Esophagus (tissue), 2 donors: ENCODE measurements at regions not wholly inside any gene's neighbourhood (a gene's known extent, or its start where the extent isn't known, plus 50 kb on each side); places are given as distances from the start of the nearest gene placed in this dataset.

ENCODE experiments used
- H3K27ac ChIP-seq, 2 donors: one replicate each; pipeline ENCODE4 v1.5.1; 2013; ENCODE audit warnings: low read depth in 2 of 2, mild to moderate bottlenecking in 2 of 2, inconsistent platforms in 1 of 2, low read length in 1 of 2, moderate library complexity in 1 of 2
- H3K27me3 ChIP-seq, 2 donors: one replicate each; pipeline ENCODE4 v1.6.1; 2013; ENCODE audit warnings: low read length in 2 of 2, control low read depth in 1 of 2, mild to moderate bottlenecking in 1 of 2; ENCODE audit not compliant: insufficient read depth in 2 of 2, control insufficient read depth in 1 of 2
- H3K36me3 ChIP-seq, 2 donors: one replicate each; pipeline ENCODE4 v1.6.1; 2013; ENCODE audit warnings: low read length in 1 of 2; ENCODE audit not compliant: control insufficient read depth in 2 of 2, insufficient read depth in 2 of 2
- H3K4me1 ChIP-seq, 2 donors: one replicate each; pipeline ENCODE4 v1.6.1; 2013; ENCODE audit warnings: low read length in 1 of 2; ENCODE audit not compliant: control insufficient read depth in 2 of 2, insufficient read depth in 2 of 2
- H3K4me3 ChIP-seq, 2 donors: one replicate each; pipeline ENCODE4 v1.5.1; 2013; ENCODE audit warnings: low read length in 2 of 2, mild to moderate bottlenecking in 2 of 2, low read depth in 1 of 2, moderate library complexity in 1 of 2
- H3K9me3 ChIP-seq, 2 donors: one replicate each; pipeline ENCODE4 v1.6.1; 2013; ENCODE audit warnings: mild to moderate bottlenecking in 2 of 2, low read depth in 1 of 2, low read length in 1 of 2, moderate library complexity in 1 of 2; ENCODE audit not compliant: control insufficient read depth in 2 of 2, insufficient read depth in 1 of 2
- WGBS, 2 donors: extraction: QIAGEN DNeasy Blood & Tissue Kit; methylation state at CpG; one replicate each; pipeline ENCODE4 v1.1.7; 2013; 5-methylcytosine and 5-hydroxymethylcytosine counted together
- donor health status: healthy with polysubstance abuse.
- donor health status: Bipolar disorder and iron deficiency.

GRCh38 chr3:168495932-168496331 lies 400.2 kb upstream of the GOLIM4 start:
- Histone ChIP-seq H3K27ac (no peak overlapping the region), H3K9me3 (no peaks in the 10 kb centered on the region)
- WGBS, 2 donors, result 74 to 85% methylated on average over 2 of the region's 2 CpGs

GRCh38 chr3:168495270-168495669 lies 399.5 kb upstream of the GOLIM4 start:
- Histone ChIP-seq H3K27me3 (no peaks in the 10 kb centered on the region), H3K4me1 (no peaks in the 10 kb centered on the region), H3K36me3 (no peaks in the 10 kb centered on the region), H3K9me3 (no peaks in the 10 kb centered on the region), H3K4me3 (no peak overlapping the region), H3K27ac (no peak overlapping the region)
- 55 to 69% methylated on average over 2 of the region's 2 CpGs for WGBS, 2 donors

More at GRCh38 chr3:168495932-168496331, 400.2 kb upstream of the GOLIM4 start:
- H3K36me3 ChIP-seq, result no peaks in the 10 kb centered on the region
- H3K27me3 ChIP-seq, result no peaks in the 10 kb centered on the region
- no peaks in the 10 kb centered on the region for H3K4me1 ChIP-seq
- H3K4me3 ChIP-seq, result no peak overlapping the region

- H3K27ac ChIP-seq, result no peak overlapping the region
- no peaks in the 10 kb centered on the region for H3K27me3 ChIP-seq
- H3K36me3 ChIP-seq, result no peaks in the 10 kb centered on the region
- no peak overlapping the region for H3K4me3 ChIP-seq
- H3K9me3 ChIP-seq, result no peaks in the 10 kb centered on the region
- no peaks in the 10 kb centered on the region for H3K4me1 ChIP-seq
These were observed 397.9 kb upstream of the GOLIM4 start for GRCh38 chr3:168493412-168494205.

- 51 to 69% methylated on average over 1 of the region's 1 CpG for WGBS, 2 donors
- Histone ChIP-seq H3K4me3 (no peak overlapping the region), H3K27me3 (no peaks in the 10 kb centered on the region), H3K36me3 (no peaks in the 10 kb centered on the region), H3K27ac (no peak overlapping the region), H3K4me1 (no peaks in the 10 kb centered on the region), H3K9me3 (no peaks in the 10 kb centered on the region)
These were observed 395.3 kb upstream of the GOLIM4 start for GRCh38 chr3:168490981-168491380.

GRCh38 chr3:168489301-168489700 lies 393.6 kb upstream of the GOLIM4 start:
- Histone ChIP-seq H3K27ac (no peak overlapping the region), H3K4me1 (no peaks in the 10 kb centered on the region)

GRCh38 chr3:168485936-168486335 lies 390.2 kb upstream of the GOLIM4 start:
- Histone ChIP-seq H3K27ac (no peak overlapping the region), H3K36me3 (no peaks in the 10 kb centered on the region), H3K9me3 (no peaks in the 10 kb centered on the region), H3K4me3 (no peak overlapping the region), H3K27me3 (no peaks in the 10 kb centered on the region), H3K4me1 (no peaks in the 10 kb centered on the region)
- WGBS, 2 donors, result 41 to 53% methylated on average over 2 of the region's 2 CpGs

More at GRCh38 chr3:168489301-168489700, 393.6 kb upstream of the GOLIM4 start:
- no peaks in the 10 kb centered on the region for H3K9me3 ChIP-seq
- H3K36me3 ChIP-seq, result no peaks in the 10 kb centered on the region
- H3K27me3 ChIP-seq, result no peaks in the 10 kb centered on the region
- no peak overlapping the region for H3K4me3 ChIP-seq

GRCh38 chr3:168476360-168476980 lies 380.7 kb upstream of the GOLIM4 start:
- Histone ChIP-seq H3K27me3 (no peaks in the 10 kb centered on the region), H3K9me3 (no peaks in the 10 kb centered on the region), H3K36me3 (no peaks in the 10 kb centered on the region), H3K4me1 (no peaks in the 10 kb centered on the region), H3K27ac (no peak overlapping the region), H3K4me3 (no peak overlapping the region)
- 73 to 75% methylated on average over 11 of the region's 11 CpGs for WGBS, 2 donors

GRCh38 chr3:168475704-168476103 lies 380.0 kb upstream of the GOLIM4 start:
- no peaks in the 10 kb centered on the region for H3K9me3 ChIP-seq
- 83 to 90% methylated on average over 1 of the region's 1 CpG for WGBS, 2 donors
- no peaks in the 10 kb centered on the region for H3K27me3 ChIP-seq

GRCh38 chr3:168473334-168473890 lies 377.7 kb upstream of the GOLIM4 start:
- no peaks in the 10 kb centered on the region for H3K27me3 ChIP-seq
- no peak overlapping the region for H3K27ac ChIP-seq
- no peaks in the 10 kb centered on the region for H3K36me3 ChIP-seq
- H3K4me1 ChIP-seq, result no peaks in the 10 kb centered on the region
- 67 to 73% methylated on average over 4 of the region's 4 CpGs for WGBS, 2 donors
- H3K9me3 ChIP-seq, result no peaks in the 10 kb centered on the region
- no peak overlapping the region for H3K4me3 ChIP-seq

More at GRCh38 chr3:168475704-168476103, 380.0 kb upstream of the GOLIM4 start:
- no peaks in the 10 kb centered on the region for H3K4me1 ChIP-seq
- no peak overlapping the region for H3K4me3 ChIP-seq
- no peak overlapping the region for H3K27ac ChIP-seq
- no peaks in the 10 kb centered on the region for H3K36me3 ChIP-seq
